D341Med (cell line): ENCODE measurements at regions not wholly inside any gene's neighbourhood (a gene's known extent, or its start where the extent isn't known, plus 50 kb on each side); places are given as distances from the start of the nearest gene placed in this dataset.
"Not testable (repeated sequence)": the region's sequence is repeated elsewhere in the genome, so short reads cannot be mapped to it uniquely, and the experiment has no call there.

Experiments
- DNase-seq: peaks from one replicate; pipeline ENCODE4 v3.0.0; 2012; ENCODE audit warnings: low spot score

DNA sequence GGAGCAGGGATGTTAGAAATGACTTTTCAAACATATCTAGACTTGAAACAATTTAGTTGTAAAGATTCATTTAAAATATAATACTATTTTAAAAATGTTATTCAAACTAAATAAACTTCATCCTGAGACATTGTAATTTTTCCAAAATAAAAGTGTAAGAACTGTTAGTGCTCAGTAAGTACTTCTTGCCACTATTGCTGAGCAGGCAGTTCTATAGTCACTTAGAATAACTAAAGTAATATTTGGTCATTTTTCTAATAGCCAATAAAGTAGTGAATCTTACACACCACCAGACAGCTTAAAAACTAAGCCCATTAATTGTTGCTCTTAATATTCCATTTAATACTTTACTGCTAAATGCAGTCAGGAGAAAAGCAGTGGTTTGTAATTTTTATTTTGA is 1120.0 kb upstream of the CDH10 start:
- DNase-seq: no peak

DNA sequence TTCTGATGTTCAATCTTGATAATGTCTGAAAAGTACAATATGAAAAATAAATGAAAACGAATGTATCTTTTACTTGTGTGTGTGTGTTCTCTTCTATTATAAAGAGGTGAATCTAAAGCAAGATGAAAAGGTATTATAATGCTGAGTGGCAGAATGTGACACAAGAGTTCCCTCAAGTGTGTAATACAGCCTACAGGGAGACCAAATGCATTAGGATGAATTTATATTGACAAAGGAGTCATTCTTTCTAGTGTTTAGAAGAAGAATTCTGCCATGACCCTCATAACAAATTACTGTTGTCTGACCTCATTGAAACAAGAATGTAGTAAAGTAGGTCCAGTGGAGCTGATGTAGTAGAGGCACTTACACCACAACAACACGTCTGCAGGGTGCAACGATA is 1119.0 kb upstream of the CDH10 start:
- DNase-seq: no peak

DNA sequence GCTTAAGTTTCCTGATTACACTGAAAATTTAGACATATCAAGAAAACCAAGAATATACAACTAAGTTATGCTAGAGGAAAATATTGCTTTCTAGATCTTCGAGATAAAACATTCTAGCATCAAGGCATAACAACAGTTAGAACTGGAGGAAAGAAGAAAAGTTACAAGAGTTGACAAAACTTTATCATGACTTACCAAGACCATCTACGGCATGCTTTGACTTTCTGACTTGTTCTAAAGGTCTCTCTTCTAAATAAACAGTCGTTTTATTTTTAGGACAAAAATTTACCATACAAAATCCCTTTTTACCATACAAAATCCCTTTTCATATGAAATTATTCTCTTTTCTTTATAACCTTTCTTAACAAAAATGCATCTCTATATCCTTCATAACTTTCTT is 1110.1 kb upstream of the CDH10 start:
- DNase-seq: no peak

DNA sequence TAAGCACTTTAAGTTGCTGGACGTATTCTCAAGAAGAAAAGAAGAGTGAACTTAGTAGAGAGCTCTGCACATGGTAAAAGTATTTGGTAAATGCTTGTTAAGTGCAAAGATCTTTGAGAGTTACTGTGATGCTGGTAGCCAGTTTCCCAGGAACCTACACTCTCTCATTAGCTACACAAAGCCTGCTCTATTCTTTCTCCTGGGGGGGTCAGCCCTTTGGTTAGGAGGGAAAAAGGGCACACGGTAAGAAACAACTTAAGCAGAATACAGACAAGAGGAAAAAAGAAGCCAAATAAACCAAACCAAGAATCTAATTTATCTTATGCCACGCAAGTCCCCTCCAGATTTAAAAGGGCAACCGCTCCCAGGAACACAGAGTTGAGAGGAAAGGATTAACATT is 1100.1 kb upstream of the CDH10 start:
- no peak for DNase-seq

DNA sequence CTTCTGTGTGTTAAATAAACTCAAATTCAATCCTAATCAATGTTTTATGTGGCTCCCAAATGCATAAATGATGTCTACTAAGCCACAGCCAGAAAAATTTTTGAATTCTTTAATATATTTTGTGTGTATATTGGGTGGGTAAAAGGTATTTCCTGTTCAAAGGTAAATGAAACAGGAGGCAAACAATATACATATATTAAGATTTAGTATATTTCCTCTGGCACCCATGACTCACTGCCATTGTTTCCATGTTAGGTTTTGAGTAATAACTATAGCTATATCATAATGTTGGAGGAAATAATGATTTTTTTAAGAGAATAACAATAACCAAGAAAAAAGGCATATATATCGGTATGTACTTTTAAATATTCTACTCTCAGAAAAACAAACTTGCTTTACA is 1071.9 kb upstream of the CDH10 start:
- no peak for DNase-seq

DNA sequence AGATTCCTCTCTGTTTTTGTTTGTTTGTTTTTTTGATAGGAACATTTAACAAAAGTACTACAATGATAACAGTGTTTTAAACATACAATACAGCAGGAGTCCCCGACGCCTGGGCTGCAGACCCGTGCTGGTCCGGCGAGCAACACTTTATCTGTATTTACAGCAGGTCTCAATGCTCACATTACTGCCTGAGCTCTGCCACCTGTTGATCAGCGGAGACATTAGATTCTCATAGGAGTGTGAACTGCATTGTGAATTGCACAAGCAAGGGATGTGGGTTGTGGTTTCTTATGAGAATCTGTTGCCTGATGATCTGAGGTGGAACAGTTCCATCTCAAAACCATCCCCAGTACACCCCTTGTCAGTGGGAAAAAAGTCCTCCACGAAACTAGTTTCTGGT is 1068.5 kb upstream of the CDH10 start:
- DNase-seq: no peak

DNA sequence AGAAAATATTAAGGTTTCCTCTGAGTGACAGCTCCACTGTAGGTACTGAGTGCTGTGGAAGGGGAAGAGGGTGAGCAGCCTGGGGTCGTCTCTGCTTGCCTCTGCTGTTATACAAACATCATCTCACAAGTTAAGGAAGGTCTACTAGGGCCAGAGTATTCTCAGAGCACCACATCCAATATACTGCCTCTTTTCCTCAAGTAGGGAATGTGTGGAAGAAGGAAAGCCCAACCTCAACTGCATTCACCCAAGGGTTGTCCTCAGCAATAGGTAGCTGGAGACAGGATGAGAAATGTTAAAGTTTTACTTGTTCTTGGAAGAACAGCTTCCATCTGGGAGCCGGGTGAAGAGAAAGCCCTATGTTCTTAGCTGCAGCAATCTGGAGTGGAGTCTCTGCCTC is 1062.3 kb upstream of the CDH10 start:
- DNase-seq: no peak

DNA sequence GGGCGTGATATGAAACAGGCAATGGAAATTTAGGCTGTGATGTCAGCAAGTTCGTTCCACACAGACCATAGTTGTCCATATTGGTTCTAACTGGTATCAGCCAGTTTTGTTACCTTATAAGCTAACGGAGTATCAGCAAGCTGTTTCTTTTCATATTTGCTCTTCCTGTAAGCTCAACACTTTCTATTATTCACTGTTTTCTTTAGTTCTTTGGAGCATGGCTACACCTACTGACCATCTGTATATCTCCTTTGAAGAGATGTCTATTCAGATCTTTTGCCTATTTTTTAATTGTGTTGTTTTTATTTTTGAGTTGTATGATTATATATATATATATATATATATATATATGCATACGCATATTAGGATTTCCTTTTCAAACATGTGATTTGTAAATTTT is 1057.2 kb upstream of the CDH10 start:
- DNase-seq: no peak

DNA sequence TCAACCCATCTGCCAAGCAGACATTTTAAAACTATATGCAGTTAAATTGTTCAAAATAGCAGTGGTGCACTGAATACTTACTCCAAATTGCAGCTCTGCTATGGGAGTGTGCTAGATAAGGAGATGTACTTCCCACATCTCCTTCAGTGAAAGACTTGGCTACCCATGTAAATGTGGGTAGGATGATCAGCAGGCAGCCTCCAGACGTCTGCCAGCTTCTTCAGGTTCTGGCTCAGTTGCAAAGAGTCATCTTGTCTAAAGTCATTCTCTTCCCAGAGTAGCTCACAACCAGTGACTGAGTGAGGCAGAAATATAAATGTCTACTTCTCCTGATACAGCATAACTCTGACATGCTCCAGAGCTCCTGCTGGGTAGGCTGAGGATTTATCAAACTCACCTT is 1050.0 kb upstream of the CDH10 start:
- no peak for DNase-seq

DNA sequence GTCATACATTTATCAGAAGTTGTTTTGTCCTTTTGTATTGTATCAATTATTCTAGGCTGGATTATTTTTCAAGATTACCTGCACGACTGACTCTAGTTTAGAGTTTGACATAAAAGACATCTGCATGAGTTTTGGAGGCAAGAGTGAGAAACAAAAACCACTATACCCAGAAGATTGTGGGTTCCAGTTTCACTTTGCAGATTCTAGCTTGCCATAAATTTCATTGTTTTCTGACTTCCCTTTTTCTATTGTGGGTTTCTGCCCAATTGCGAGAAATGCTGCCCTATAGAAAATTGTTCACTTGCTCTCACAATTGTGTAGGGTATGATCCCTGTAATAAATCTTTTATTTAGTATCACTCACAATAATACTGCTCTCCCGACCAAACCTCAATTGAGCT is 1043.4 kb upstream of the CDH10 start:
- DNase-seq: no peak

DNA sequence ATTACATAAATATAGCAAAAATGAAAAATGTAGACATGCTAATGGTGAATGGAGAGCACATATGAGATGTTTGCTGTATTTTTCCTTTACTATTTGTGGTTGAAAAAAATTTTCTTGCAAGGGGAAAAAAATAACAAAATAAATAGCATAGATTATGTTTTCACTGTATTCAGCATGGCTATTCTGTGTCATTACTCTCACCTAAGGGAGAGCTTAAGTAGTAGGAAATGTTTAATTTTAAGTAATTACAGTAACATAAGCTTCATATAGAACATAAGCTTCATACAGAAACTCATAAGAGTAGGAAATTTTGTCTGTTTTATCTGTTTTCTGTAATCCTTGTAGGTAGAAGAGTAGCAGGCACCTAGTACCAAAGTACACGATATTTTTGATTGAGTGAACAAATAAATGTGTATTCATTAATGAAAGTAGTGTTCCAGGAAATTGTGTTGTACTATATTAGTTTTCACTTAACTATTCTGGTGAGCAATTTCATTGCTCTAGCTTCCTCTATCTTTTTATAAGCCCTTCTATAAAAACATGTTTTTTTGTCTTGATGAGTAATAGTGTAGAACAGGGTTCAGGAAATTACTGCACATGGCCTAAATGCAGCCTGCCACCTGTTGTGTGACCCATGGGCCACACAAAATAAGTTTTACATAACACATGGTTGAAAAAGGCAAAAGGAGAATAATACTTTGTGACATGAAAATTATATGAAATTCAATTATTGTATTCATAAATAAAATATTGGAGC is 1025.0 kb upstream of the CDH10 start:
- no peak for DNase-seq

DNA sequence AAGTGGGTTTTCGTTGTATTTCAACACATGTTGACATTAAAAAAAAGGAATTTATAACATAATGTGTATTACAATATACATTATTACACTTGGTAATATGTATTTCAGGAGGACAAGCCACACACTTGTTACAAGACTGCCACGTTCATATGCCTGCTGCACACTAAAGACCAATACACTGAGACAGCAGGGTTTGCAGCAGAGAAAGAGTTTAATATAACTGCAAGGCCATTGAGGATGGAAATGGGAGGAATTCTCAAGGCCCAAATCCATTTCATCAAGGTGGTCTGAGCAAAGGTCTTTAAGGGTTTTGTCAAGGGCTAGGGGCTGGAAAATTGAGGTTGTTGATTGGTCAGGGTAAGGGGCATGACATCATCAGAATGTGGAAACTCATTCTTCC is 1017.8 kb upstream of the CDH10 start:
- DNase-seq: no peak

DNA sequence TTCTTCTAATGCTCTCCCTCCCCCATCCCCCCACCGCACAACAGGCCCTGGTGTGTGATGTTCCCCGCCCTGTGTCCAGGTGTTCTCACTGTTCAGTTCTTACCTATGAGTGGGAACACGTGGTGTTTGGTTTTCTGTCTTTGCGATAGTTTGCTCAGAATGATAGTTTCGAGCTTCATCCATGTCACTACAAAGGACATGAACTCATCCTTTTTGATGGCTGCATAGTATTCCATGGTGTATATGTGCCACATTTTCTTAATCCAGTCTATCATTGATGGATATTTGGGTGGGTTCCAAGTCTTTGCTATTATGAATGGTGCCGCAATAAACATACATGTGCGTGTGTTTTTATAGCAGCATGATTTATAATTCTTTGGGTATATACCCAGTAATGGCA is 1005.5 kb upstream of the CDH10 start:
- not testable (repeated sequence) for DNase-seq

DNA sequence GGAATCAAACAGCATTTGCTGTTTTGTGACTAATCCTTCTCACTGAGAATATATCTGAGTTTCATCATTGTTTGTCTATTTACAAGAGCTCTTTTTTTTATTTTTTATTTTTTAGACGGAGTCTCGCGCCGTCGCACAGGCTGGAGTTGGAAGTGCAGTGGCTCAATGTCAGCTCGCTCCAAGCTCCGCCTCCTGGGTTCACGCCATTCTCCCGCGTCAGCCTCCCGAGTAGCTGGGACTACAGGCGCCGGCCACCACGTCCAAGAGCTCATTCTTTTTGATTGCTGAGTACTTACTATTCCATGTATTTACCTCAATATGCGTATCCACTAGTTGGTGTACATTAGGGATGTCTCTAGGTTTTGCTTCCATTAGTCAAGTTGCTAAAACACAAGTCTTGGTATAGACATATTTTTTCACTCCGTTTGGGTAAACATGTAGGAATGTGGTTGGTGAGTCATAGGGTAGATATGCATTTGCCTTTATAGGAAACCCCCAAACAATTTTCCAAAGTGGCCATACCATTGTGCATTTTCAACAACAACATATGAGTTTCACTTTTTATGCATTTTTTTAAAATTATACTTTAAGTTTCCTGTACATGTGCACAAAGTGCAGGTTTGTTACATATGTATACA is 1005.0 kb upstream of the CDH10 start:
- DNase-seq: no peak

DNA sequence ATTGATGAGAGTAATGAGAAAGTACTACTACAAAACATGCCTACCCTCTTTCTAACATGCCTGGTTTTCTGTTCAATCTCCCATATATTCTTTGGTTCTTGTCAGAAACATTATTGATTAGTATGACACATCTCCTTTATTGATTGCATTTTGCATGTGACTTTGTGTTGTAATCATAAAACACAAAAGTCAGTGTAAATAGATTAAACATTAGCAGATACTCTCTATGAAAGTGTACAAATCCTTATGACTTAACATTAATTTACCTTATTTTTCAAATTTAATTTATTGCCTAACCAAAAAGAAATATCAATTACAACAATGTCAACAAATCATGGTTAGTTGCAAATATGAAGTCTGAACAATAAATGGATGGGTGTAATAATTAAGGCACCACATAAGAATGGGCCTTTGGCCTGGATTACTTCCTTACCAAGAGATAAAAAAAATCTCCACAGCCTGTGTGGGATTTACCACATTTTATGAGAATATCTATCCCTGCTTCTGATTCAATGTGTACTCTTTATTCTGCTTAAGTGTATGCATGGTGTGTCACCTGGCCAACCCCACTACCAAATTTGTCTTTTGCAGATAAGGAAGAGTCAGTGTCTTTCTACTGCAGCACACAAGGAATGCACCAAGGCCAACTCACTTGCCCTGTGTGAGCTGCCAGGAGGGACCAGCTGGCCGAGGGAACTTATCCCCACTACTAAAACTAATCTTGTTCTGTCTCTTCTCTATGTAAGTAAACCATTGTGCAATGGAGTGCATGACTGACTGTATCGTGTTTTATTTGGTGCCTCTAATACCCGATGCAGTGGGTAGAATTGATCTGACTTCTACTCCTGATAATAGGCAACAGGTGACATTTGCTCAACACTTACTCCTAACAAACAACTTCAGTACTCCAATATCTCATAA is 1001.9 kb upstream of the CDH10 start:
- DNase-seq: no peak

DNA sequence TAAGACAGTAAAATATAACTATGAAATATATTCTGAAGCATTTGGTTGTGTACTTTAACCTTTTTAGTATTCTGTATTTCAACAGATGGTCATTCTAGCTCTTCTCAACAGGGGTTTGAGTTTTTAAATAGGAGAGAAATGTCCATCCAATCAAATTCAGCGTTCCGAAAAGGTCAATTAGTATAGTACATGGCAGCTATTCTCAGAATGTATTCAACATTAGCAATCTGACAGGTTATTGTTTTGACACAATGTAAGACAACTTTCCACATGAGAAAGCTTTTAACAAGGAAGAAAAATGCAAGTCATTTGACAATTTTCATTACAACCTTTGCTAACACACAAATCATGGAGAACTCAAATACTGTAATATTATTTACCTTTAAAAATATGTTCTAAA is 996.3 kb upstream of the CDH10 start:
- no peak for DNase-seq

DNA sequence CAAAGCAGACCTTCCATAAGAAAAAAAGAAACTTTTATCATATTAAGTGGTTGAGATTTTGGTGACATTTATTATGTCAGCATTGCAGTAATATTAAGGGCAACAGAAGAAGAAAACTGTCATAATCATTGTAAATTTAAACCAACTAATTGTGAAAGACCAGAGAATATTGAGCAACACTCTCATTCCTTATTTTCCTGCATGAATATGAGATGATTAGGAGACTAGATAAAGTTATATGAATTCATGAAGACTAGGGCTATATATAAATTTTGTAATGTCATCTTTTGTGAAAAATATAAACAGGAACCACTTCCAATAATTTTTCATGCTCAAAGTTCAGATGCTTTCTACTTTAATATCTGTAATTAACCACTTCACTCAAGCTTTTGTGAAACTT is 974.5 kb upstream of the CDH10 start:
- no peak for DNase-seq

DNA sequence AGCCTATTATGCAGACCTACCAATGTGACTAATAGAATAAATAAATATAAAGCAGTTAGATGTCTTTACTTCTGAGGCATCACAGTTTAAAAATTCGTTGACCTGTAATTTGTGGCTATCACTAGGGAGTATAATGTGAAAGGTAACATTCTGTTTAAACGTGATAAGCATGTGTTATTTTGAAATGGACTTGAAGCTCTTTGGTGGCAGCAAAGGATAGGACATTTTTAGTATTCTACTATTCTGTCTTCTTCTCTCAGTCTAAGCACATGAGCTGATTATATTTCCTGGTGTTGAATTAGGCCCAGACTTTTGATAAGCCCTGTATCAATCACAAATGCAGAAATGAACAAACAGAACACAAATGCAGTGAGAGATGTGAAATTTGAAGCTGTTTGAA is 974.0 kb upstream of the CDH10 start:
- DNase-seq: no peak

DNA sequence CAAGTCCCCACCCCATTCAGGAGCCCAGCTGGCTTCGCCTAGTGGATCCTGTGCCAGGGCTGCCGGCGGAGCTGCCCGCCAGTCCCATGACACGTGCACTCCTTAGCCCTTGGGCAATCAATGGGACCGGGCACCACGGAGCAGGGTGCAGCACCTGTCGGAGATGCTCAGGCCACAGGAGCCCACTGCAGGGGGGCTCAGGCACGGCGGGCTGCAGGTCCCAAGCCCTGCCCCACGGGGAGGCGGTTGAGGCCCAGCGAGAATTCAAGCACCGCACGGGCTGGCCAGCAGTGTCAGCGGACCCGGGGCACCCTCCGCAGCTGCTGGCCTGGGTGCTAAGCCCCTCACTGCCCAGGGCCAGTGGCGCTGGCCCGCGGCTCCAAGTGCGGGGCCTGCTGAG is 969.7 kb upstream of the CDH10 start:
- no peak for DNase-seq

DNA sequence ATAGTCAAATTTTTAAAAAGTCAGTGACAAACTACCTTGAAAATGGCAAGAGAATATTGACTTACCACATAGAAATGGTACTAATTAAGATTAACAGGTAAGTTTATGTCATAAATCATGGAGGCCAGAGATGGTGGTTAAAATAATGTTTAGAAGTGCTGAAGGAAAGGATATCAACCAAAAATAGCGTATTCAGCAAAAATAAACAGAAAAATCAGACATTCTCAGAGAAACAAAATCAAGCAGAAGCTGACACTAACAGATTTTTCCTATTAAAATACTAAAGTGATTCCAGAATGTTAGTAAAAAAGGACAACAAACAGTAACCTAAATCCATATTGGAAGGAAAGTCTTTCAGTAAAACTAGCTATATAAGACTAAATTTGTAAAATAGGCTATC is 959.9 kb upstream of the CDH10 start:
- no peak for DNase-seq

DNA sequence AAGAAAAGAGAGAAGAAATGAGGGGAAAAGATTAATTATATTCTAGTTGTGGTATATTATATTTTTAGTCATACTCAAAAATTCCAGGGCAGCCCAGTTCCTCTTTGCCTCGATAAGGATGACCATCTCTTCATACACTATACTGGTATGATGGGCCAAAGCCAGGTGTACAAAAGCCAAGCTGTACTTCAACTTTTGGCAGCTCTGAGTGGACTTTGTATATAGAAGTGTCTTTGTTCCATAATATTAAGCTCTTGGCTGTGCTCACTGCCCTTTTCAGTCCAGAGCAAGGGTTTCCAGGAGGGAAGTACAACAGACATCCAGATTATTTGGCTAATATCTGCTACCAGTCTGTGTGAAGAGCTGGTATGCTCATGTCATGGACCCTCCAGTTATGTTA is 934.3 kb upstream of the CDH10 start:
- no peak for DNase-seq

DNA sequence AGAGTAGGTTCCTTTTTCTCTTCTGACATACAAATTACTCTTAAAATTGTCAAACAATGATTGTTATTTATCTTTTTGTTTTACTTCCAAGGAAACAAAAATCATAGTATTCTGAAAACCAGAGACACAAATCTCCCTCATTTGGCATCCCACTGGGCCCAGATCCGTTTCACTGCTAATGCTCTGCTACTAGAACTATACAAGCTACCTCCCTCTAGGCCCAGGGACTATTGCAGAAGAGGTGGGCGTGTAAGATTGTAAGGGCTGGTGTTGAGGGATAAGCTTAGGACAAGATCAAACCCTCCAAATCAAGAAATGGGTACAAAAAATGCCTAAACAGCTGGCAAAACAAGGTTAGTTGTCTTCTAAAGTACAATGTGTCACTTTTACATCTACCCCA is 928.9 kb upstream of the CDH10 start:
- DNase-seq: no peak

DNA sequence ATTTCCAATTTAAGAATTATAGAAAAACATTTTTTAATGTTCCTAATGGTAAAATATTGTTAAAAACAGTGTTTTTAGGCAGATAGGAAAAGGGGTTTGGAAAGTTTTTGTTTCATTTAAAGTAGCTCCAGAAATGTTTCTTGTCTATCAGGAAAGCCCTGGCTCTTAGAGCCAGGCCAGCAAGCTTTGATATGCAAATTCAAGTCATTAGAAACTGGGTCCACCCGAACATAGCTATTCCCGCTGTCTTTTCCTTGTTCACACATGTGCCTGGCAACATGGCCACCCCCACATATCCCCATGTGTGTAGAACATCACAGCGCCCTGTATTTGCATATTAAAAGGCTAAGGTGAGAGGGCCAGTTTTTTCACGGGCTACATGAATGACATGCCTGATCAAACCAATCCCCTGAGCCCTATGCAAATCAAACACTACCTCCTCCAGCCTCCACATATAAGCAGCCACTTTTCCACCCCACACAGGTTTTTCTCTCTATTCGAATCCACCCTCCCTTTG is 925.3 kb upstream of the CDH10 start:
- DNase-seq: no peak
